ENCODE measurements at regions not wholly inside any gene's neighbourhood (a gene's known extent, or its start where the extent isn't known, plus 50 kb on each side); places are given as distances from the start of the nearest gene placed in this dataset.

GRCh38 chr13:105074755-105075154 lies 1460.7 kb downstream of the EFNB2 start:
- TF ChIP-seq, protein P1, sequence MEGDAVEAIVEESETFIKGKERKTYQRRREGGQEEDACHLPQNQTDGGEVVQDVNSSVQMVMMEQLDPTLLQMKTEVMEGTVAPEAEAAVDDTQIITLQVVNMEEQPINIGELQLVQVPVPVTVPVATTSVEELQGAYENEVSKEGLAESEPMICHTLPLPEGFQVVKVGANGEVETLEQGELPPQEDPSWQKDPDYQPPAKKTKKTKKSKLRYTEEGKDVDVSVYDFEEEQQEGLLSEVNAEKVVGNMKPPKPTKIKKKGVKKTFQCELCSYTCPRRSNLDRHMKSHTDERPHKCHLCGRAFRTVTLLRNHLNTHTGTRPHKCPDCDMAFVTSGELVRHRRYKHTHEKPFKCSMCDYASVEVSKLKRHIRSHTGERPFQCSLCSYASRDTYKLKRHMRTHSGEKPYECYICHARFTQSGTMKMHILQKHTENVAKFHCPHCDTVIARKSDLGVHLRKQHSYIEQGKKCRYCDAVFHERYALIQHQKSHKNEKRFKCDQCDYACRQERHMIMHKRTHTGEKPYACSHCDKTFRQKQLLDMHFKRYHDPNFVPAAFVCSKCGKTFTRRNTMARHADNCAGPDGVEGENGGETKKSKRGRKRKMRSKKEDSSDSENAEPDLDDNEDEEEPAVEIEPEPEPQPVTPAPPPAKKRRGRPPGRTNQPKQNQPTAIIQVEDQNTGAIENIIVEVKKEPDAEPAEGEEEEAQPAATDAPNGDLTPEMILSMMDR (IDR thresholded peaks at IDR 0.05), result no peak

- TF ChIP-seq, protein P1 (IDR thresholded peaks at IDR 0.05), result no peak
Observed at GRCh38 chr13:105073041-105073440, 1462.4 kb downstream of the EFNB2 start.

DNA sequence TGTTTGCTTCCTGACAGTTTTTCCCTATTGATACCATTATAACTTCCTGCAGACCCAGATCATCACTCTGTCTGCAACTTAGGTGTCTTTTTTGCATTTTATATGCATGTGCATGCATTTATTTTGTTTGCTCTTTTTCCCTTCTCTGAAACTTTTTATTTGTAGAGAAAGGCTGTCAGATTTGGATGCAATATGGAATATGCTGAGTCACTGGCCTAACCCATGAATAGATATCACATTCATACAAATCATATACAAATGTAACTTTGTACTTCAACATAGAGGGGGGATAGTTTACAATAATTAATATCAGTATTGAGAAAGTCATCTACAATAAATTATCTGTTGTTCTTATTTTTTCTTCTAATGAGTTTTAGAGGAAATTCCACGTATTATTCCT lies 1465.0 kb downstream of the EFNB2 start:
- TF ChIP-seq, protein P1 (IDR thresholded peaks at IDR 0.05), result no peak

DNA sequence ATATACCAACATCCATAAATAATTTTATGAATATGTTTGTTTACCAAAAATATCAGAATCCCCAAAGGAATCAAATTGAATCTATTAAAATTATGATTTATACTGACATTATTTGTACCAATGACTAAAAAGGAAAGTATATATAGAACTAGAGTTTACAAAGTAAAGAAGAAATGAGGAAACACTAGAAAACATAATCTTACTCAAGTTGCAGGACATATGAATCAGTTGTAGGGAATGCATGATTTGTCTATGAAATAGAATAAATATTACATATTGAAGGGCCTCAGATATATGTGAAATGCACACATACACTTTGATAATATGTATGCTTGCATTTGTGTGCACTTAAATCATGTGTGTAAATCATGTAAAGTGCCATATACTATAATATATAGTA lies 1466.4 kb downstream of the EFNB2 start:
- TF ChIP-seq, protein P1 (IDR thresholded peaks at IDR 0.05), result no peak

GRCh38 chr13:105063676-105064075 lies 1471.8 kb downstream of the EFNB2 start:
- TF ChIP-seq, protein P1 (IDR thresholded peaks at IDR 0.05), result no peak

- TF ChIP-seq, protein P1 (IDR thresholded peaks at IDR 0.05), result no peak
Observed at GRCh38 chr13:105059786-105060185, 1475.7 kb downstream of the EFNB2 start.

DNA sequence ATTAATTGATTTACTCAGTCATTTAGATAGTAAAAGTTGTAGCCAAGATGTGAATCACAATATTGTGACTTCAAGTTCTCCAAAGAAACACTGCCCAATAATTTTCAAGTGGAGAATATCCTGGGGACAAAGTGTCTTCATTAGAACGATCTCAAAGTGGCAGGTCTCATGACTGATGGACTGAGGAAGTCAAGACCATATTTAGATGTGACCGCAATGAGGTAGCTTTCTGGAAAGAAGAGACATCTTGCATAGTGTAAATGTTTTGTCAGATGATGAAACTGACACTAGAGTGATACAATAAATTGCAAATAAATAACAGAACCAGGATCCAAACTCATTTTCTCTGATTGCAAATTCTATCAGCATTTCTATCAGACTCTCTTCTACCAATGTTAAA lies 1476.9 kb downstream of the EFNB2 start:
- TF ChIP-seq, protein P1 (IDR thresholded peaks at IDR 0.05), result no peak

- TF ChIP-seq, protein P1 (IDR thresholded peaks at IDR 0.05), result no peak
Observed at GRCh38 chr13:105052711-105053110, 1482.8 kb downstream of the EFNB2 start.
